Thymus (tissue), 11 donors: ENCODE measurements at regions not wholly inside any gene's neighbourhood (a gene's known extent, or its start where the extent isn't known, plus 50 kb on each side); places are given as distances from the start of the nearest gene placed in this dataset.

ENCODE experiments used
- DNase-seq, 9 donors: peaks; one replicate each; pipeline ENCODE4 v3.0.0-alpha.2; 2013; ENCODE audit warnings: low spot score in 9 of 9, low read depth in 6 of 9, missing footprints in 1 of 9
- H3K27ac ChIP-seq, 2 donors: one replicate each; pipeline ENCODE4 v1.5.1; 2013; ENCODE audit warnings: control low read depth in 1 of 2, low read depth in 1 of 2, low read length in 1 of 2, mild to moderate bottlenecking in 1 of 2, moderate library complexity in 1 of 2
- H3K27me3 ChIP-seq, 2 donors: one replicate each; pipeline ENCODE4 v1.5.1; 2013; ENCODE audit warnings: low read length in 1 of 2; ENCODE audit not compliant: control insufficient read depth in 2 of 2, insufficient read depth in 1 of 2
- H3K36me3 ChIP-seq, 2 donors: one replicate each; pipeline ENCODE4 v1.5.1; 2013; ENCODE audit warnings: low read length in 1 of 2, mild to moderate bottlenecking in 1 of 2, moderate library complexity in 1 of 2; ENCODE audit not compliant: control insufficient read depth in 2 of 2, insufficient read depth in 2 of 2
- H3K4me1 ChIP-seq, 2 donors: one replicate each; pipeline ENCODE4 v1.5.1; 2013; ENCODE audit warnings: low read length in 2 of 2; ENCODE audit not compliant: control insufficient read depth in 2 of 2, insufficient read depth in 2 of 2
- H3K4me3 ChIP-seq, 2 donors: one replicate each; pipeline ENCODE4 v1.5.1; 2013; ENCODE audit warnings: low read length in 2 of 2, control low read depth in 1 of 2, mild to moderate bottlenecking in 1 of 2
- H3K9me3 ChIP-seq, 2 donors: one replicate each; pipeline ENCODE4 v1.5.1; 2013; ENCODE audit warnings: low read length in 1 of 2, mild to moderate bottlenecking in 1 of 2; ENCODE audit not compliant: control insufficient read depth in 2 of 2, insufficient read depth in 1 of 2
- WGBS: extraction: QIAGEN DNeasy Blood & Tissue Kit; methylation state at CpG from one replicate; pipeline ENCODE4 v1.1.7; 2013; 5-methylcytosine and 5-hydroxymethylcytosine counted together
- donor health status: healthy.

- H3K4me1 ChIP-seq: no peaks in the 10 kb centered on the region
- 71% methylated on average over 3 of the region's 3 CpGs for WGBS
- no peak overlapping the region for H3K27ac ChIP-seq
- H3K9me3 ChIP-seq: no peaks in the 10 kb centered on the region
- no peak overlapping the region for H3K4me3 ChIP-seq
- no peak for DNase-seq
- H3K27me3 ChIP-seq: no peaks in the 10 kb centered on the region
- no peaks in the 10 kb centered on the region for H3K36me3 ChIP-seq
Observed at GRCh38 chr10:105726149-105726548, 1085.1 kb downstream of the SORCS3 start.

GRCh38 chr10:105725007-105725406, 1083.9 kb downstream of the SORCS3 start:
- Histone ChIP-seq H3K9me3 (no peaks in the 10 kb centered on the region), H3K4me1 (no peaks in the 10 kb centered on the region), H3K27ac (no peak overlapping the region), H3K4me3 (no peak overlapping the region), H3K36me3 (no peaks in the 10 kb centered on the region), H3K27me3 (no peaks in the 10 kb centered on the region)
- no peak for DNase-seq
- WGBS: 77% methylated on average over 8 of the region's 8 CpGs

- H3K4me3 ChIP-seq: no peak overlapping the region
- no peaks in the 10 kb centered on the region for H3K27me3 ChIP-seq
- H3K4me1 ChIP-seq: no peaks in the 10 kb centered on the region
- no peaks in the 10 kb centered on the region for H3K36me3 ChIP-seq
- no peak for DNase-seq
- no peaks in the 10 kb centered on the region for H3K9me3 ChIP-seq
- H3K27ac ChIP-seq: no peak overlapping the region
- WGBS: 72% methylated on average over 3 of the region's 3 CpGs
Observed at GRCh38 chr10:105718207-105718995, 1077.3 kb downstream of the SORCS3 start.

- no peaks in the 10 kb centered on the region for H3K36me3 ChIP-seq
- H3K27ac ChIP-seq: no peak overlapping the region
- WGBS: 85% methylated on average over 3 of the region's 3 CpGs
- no peaks in the 10 kb centered on the region for H3K4me1 ChIP-seq
- H3K4me3 ChIP-seq: no peak overlapping the region
- H3K9me3 ChIP-seq: no peaks in the 10 kb centered on the region
- H3K27me3 ChIP-seq: no peaks in the 10 kb centered on the region
- no peak for DNase-seq
Observed at GRCh38 chr10:105714728-105715127, 1073.6 kb downstream of the SORCS3 start.

- Histone ChIP-seq H3K4me1 (no peaks in the 10 kb centered on the region), H3K27ac (no peak overlapping the region), H3K4me3 (no peak overlapping the region), H3K9me3 (no peaks in the 10 kb centered on the region), H3K36me3 (no peaks in the 10 kb centered on the region), H3K27me3 (no peaks in the 10 kb centered on the region)
- 83% methylated on average over 2 of the region's 2 CpGs for WGBS
- no peak for DNase-seq
Observed at GRCh38 chr10:105707603-105708002, 1066.5 kb downstream of the SORCS3 start.

- Histone ChIP-seq H3K27me3 (no peaks in the 10 kb centered on the region), H3K4me3 (no peak overlapping the region), H3K9me3 (no peaks in the 10 kb centered on the region), H3K4me1 (no peaks in the 10 kb centered on the region), H3K27ac (no peak overlapping the region), H3K36me3 (no peaks in the 10 kb centered on the region)
- WGBS: 94% methylated on average over 3 of the region's 3 CpGs
- no peak for DNase-seq
Observed at GRCh38 chr10:105706281-105707026, 1065.4 kb downstream of the SORCS3 start.

GRCh38 chr10:105702211-105702610, 1061.1 kb downstream of the SORCS3 start:
- Histone ChIP-seq H3K9me3 (no peaks in the 10 kb centered on the region), H3K27ac (no peak overlapping the region), H3K4me3 (no peak overlapping the region), H3K36me3 (no peaks in the 10 kb centered on the region), H3K27me3 (no peaks in the 10 kb centered on the region), H3K4me1 (no peaks in the 10 kb centered on the region)
- DNase-seq: no peak
- 81% methylated on average over 4 of the region's 4 CpGs for WGBS

- no peaks in the 10 kb centered on the region for H3K4me1 ChIP-seq
- H3K9me3 ChIP-seq: no peaks in the 10 kb centered on the region
- WGBS: 87% methylated on average over 2 of the region's 2 CpGs
- no peak overlapping the region for H3K4me3 ChIP-seq
- H3K27me3 ChIP-seq: no peaks in the 10 kb centered on the region
- DNase-seq: no peak
- no peak overlapping the region for H3K27ac ChIP-seq
- no peaks in the 10 kb centered on the region for H3K36me3 ChIP-seq
Observed at GRCh38 chr10:105700218-105700617, 1059.1 kb downstream of the SORCS3 start.

GRCh38 chr10:105699504-105699903, 1058.4 kb downstream of the SORCS3 start:
- no peaks in the 10 kb centered on the region for H3K4me1 ChIP-seq
- no peak overlapping the region for H3K4me3 ChIP-seq
- WGBS: 64% methylated on average over 5 of the region's 5 CpGs

More at GRCh38 chr10:105699504-105699903, 1058.4 kb downstream of the SORCS3 start:
- H3K27ac ChIP-seq: no peak overlapping the region
- no peaks in the 10 kb centered on the region for H3K9me3 ChIP-seq
- H3K27me3 ChIP-seq: no peaks in the 10 kb centered on the region
- no peak for DNase-seq
- H3K36me3 ChIP-seq: no peaks in the 10 kb centered on the region
